Islet of Langerhans (tissue), 1 donor: ENCODE measurements at regions not wholly inside any gene's neighbourhood (a gene's known extent, or its start where the extent isn't known, plus 50 kb on each side); places are given as distances from the start of the nearest gene placed in this dataset.

ENCODE experiments used
- FAIRE-seq: peaks from one replicate; lab custom pipeline; 2011; peaks lifted over from hg19 to GRCh38; lab: Jason Lieb, UNC

DNA sequence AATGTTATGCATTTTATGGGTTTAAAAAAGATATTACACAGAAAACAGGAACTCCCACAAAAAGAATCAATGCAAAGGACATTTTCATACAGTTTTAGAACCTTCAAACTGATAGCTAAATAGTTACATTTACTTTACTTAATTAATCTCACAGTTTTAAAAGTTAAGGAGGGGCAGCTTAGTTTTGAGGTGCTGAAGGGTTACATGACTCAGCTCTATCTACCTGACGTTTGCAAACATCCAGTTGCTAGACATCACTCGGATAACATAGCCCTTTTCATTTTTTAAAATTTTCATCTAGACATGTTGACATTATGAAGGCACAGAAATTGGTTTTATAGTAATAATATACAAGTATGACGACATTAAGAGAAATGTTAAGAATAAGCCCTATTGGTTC is 53.7 kb upstream of the HSD17B12 start:
- FAIRE-seq: no peak
